Stimulated activated CD8-positive, alpha-beta memory T cell treated with anti-CD3 and anti-CD28 coated beads, Interleukin-15, amount 100 ng/mL, for 4 hours (primary cell): ENCODE measurements at regions not wholly inside any gene's neighbourhood (a gene's known extent, or its start where the extent isn't known, plus 50 kb on each side); places are given as distances from the start of the nearest gene placed in this dataset.

Source experiments
- DNase-seq, 2 donors: peaks; one replicate each; pipeline ENCODE4 v3.0.0-alpha.2; 2020; ENCODE audit warnings: low read depth in 2 of 2

DNA sequence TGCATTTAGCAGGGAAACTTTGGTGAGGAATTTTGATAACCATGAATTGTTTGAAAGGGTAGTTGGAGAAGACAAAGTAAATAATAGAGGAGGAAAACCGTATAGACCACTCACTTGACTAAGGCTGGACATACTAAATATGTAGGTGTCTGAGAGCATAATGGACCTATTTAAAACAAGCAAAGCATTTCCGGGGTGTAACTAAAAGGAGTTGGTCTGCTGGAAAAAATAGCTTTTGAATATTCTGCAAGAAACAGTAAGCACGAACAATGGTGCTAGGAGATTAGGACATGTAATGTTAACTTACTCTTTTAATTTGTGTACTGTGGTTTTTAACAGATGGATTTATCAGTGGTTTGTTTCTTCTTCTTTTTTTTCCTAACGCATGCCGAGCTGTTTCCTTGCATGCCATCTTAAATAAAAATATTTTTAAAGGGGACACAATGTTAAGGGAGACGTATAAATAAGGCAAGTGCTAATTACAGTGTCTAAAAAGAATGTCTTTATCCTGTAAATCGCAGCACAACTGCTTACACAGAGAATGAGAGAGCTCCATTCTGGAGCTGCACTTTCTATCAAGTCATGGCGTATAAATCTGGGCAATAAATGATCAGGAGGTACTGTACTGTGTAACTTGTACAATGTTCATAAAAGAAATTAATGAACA is 492.1 kb downstream of the LMO4 start:
- DNase-seq: no peak

DNA sequence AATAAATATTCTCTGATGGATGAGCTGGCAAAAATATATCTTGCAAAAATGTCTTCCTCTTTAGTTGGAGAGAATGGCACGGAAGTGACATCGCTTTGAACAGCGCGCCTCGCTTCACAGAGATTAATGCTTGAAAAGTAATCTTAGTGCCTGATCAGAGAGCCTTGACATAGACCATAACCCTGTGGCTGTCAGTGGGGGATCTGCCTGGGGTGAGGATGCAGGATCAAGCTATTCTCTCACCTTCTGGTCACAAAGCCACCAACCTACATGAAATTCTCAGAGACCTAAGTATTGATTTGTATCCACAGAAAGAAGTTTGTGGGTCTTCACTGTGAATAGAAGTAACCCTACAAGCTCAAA is 492.6 kb downstream of the LMO4 start:
- DNase-seq: no peak

DNA sequence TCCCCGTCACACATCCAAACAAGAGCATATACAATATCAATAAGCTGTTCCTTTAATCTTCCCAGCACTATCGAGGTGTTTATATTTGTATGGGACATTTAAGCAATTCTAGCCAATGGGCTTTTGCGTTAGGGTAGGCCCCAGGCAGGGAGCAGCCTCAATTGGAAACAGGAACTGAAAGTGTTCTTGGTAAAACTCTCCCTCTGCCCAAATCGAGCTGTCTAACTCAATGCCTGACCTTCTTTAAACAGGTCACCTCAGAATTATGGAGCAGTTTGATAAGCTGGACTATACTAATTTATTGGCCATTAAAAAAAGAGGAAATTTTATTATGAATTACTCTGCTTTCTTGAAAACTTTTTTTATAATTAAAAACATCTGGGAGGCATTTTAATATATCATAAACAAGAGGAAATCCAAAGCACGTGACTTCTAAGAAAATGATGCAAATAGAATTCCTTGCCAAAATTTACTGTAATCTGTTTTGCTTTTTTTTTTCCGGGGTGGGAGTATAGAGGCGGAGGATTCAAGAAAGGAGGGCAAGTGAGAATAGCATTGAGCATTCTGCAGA is 498.1 kb downstream of the LMO4 start:
- no peak for DNase-seq

- DNase-seq: no peak
Measured at GRCh38 chr1:87829360-87829759, 500.7 kb downstream of the LMO4 start.

GRCh38 chr1:87830432-87830978 is 501.8 kb downstream of the LMO4 start:
- no peak for DNase-seq

DNA sequence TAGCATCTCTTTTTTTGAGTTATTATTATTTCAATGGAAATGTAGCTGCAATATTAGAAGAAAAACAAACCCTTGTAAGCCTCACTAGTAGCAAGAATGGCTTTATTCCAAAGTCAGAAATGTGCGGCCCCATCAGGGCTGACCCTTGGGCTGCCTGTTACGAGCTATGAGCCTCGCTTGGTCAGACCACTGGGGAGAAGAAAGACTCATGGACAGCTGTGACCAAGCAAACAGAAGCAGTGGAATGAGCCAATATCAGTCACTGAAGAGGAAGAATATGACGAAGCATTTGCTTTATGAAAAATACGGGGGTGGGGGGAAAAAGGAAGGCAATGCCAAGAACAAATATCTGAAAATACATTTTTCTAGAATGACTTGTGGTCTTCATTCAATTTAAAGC is 504.5 kb downstream of the LMO4 start:
- DNase-seq: no peak

GRCh38 chr1:87834151-87834550 is 505.5 kb downstream of the LMO4 start:
- DNase-seq: no peak

DNA sequence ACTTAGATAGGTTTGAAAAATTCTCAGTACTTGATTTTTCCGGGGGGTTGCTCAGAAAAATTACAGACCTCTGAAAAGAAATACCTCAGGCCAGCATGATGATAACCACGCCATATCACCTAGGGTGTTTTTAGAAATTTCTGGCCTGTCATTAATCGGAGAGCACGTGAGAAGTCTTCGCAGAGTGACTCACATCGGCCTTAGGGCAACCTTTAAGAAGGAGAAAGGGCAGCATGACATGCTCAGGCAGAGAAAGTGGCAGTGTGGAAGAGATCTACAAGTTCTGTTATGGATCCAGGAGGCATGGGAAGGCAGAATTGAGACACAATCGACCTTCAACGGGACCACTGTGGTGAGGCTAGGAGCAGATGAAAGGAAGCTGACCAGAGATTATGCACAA is 506.3 kb downstream of the LMO4 start:
- DNase-seq: no peak

DNA sequence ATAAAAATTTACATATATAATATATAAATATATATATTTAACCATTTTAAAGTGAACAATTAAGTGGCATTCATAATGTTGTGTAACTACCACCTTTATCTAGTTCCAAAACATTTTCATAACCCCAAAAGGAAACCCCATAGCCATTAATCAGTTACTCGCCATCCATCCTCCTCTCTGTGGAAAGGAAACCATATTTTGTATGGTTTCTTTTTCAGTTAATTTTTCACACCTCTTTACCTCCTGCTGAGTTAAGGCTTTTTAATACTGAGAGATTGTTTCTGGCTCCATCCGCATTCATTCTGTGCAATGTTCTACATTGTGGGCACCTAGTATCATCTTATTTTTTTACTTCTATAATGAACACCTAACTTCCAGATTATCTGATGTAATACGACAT is 512.1 kb downstream of the LMO4 start:
- no peak for DNase-seq

DNA sequence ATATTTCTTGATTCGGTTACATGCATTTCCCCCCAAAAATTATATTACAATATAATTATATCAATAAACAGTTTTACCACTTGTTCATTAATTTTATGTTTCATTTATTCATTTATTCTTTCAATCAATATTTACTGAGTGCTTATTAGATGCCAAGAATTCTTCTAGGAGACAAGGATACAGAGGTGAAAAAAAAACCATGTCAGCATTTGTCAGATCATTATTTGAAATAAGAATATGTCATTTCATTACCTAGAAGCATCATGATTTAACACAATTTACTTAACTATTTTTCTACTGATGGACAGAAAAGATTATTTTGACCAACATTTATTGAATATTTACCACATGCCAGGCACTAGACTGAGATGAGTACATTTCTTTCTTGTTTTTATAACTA is 512.7 kb downstream of the LMO4 start:
- no peak for DNase-seq

DNA sequence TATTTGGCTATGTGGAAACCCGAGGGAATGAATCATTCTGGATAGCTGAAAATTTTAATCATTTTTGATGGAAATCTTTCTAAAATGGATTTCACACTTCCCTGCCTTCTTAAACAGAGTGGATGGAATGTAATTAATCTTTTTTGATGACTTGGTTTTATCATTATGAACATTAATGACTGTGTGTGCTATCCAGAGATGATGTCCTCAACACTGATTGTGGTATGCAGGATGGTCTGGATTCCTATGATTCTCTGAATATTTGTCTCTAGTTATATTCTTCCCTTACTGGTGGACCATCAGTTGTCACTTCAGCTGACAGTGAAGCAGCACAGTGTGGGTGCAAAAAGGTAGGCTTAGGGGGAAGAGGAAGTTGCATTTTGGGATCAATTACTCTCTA is 513.5 kb downstream of the LMO4 start:
- DNase-seq: no peak

DNA sequence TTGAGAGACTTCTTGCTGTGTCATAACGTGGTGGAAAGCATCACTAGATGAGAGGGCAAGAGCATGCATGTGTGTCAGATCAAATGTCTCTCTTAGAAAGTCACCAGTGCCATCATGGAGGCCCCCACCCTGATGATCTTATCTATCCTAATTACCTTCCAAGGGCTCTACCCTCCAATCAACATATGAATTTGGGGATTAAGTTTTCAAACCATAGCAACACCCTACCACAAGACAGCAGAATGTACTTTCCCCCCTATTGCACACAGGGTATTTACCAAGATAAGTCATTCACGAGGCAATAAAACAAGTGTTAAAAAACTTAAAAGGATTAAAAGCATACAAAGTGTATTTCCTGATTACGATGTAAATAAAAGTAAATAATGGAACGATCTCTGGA is 515.6 kb downstream of the LMO4 start:
- DNase-seq: no peak

GRCh38 chr1:87851490-87851889 is 522.8 kb downstream of the LMO4 start:
- no peak for DNase-seq

GRCh38 chr1:87852410-87853161 is 523.9 kb downstream of the LMO4 start:
- no peak for DNase-seq

DNA sequence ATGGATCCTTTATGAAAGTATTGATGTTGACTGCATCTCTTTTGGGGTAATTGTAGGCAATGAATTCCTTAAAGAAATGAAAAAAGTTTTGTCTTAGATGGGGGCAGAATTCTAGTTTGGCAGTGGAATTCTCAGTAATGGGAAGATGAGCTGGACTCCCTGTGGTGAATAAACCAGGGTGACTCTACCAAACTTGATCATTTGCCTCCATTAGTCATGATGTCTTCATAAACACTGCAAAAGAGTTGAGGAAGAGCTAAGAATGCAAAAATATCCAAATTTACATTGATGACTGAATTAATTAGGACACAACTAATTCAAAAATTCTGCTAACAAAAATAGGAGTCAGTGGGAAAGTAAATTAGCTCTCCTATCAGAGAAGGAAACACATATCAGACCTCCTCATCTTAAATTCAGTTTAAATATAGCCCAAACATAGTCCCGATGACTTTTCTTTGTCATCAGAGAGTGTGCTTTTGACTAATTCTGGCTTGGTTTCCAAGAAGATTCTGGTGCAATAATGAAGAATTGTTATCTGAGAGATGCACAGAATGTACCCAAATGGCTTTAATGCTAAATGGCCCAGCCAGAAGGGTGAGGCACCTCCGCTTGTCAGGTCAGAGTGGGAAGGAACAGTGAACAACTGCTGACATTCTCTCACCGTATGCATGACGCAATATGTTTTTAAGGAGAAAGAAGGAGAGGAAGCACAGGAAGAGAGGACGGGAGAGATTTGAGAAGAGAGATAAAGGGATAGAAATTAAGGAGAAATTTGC is 525.1 kb downstream of the LMO4 start:
- DNase-seq: no peak

DNA sequence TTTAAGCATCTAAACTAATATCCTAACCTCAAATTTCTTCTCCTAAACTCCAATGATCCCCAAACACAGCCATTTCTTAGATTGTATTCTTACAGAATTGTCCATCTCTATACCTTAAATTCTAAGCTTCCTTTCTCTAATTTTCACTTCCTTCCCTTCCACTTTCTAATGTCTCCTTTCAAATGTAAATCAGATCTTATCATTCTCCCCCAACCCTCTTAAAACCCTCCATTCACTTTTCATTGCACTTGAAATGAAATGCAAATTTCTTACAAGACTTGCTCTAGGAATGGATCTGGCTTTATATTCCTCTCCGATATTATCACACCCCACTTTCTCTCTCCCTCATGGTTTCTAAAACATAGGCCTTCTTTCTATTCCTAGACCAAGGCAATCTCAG is 534.6 kb downstream of the LMO4 start:
- DNase-seq: no peak

GRCh38 chr1:87864676-87865075 is 536.0 kb downstream of the LMO4 start:
- no peak for DNase-seq

DNA sequence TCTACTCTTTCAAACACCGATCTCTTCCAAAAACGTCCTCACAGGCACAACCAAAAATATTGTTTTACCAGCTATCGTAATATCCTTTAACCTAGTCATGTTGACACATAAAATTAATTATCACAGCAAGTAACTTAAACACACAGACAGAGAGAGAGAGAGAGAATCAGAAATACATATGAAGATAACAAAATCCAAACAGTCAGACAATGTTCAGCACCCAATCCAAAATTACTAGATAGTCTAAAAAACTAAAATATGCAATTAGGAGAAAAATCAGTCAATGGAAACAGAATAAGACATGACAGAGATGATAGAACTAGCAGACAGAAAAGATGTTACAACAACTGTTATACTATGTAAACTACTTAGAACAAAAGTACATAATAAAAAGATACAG is 537.7 kb downstream of the LMO4 start:
- DNase-seq: no peak

GRCh38 chr1:87867626-87868025 is 538.9 kb downstream of the LMO4 start:
- no peak for DNase-seq

DNA sequence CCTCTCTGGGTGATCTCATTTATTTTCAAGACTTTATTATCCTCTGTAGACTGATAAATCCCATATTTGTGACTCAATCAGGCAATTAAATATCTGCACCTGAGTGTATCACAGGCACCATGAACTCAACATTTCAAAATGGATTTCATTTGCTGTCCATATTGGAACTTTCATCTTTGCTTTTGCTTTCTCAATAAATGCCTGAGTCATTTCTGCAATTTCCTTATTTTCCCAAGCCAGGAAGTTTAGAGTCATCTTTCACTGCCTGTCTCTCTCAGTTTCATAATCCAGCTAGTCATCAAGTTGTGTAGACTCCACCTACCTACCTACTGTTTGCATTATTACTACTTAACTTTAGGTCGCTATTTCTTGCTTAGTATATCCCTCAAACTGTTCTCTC is 540.9 kb downstream of the LMO4 start:
- no peak for DNase-seq

- DNase-seq: no peak
Measured at GRCh38 chr1:87872189-87872588, 543.5 kb downstream of the LMO4 start.

GRCh38 chr1:87872692-87873091 is 544.0 kb downstream of the LMO4 start:
- DNase-seq: no peak
